ENCODE measurements at regions not wholly inside any gene's neighbourhood (a gene's known extent, or its start where the extent isn't known, plus 50 kb on each side); places are given as distances from the start of the nearest gene placed in this dataset.
"Not testable (repeated sequence)": the region's sequence is repeated elsewhere in the genome, so short reads cannot be mapped to it uniquely, and the experiment has no call there.

GRCh38 chr2:179331061-179331460 lies 66.4 kb upstream of the SESTD1 start:
- DNase-seq (ENCODE audit: low read depth) = no peak

- no peak for DNase-seq (ENCODE audit: low read depth)
Measured at GRCh38 chr2:179322289-179322688, 57.7 kb upstream of the SESTD1 start.

- DNase-seq (ENCODE audit: low read depth) = not testable (repeated sequence)
Measured at GRCh38 chr2:179321034-179321433, 56.4 kb upstream of the SESTD1 start.

- DNase-seq (ENCODE audit: low read depth) = not testable (repeated sequence)
Measured at GRCh38 chr2:179314729-179315128, 50.1 kb upstream of the SESTD1 start.

Measured in Daoy (cell line).